Stimulated activated memory B cell treated with anti-CD40 and anti-IgM and Interleukin-4, amounts not matched to agents 10 μg/mL and 1 μg/mL and 100 μg/mL, for 72 hours (primary cell): ENCODE measurements at regions not wholly inside any gene's neighbourhood (a gene's known extent, or its start where the extent isn't known, plus 50 kb on each side); places are given as distances from the start of the nearest gene placed in this dataset.

ENCODE experiments used
- ATAC-seq: fragments of 150-1000 bp; cut with Tn5 transposase; 2 replicates; pipeline ENCODE4 v1.10.0; 2021
- H3K27ac Mint-ChIP-seq: one replicate; pipeline ENCODE4 v1.8.0; 2022; ENCODE audit warnings: mild to moderate bottlenecking, mixed read lengths
- H3K27me3 Mint-ChIP-seq: one replicate; pipeline ENCODE4 v1.8.0; 2022; ENCODE audit warnings: mixed read lengths
- H3K36me3 Mint-ChIP-seq: one replicate; pipeline ENCODE4 v1.8.0; 2022; ENCODE audit warnings: mixed read lengths
- H3K4me1 Mint-ChIP-seq: one replicate; pipeline ENCODE4 v1.8.0; 2022; ENCODE audit warnings: mixed read lengths
- H3K4me3 Mint-ChIP-seq: one replicate; pipeline ENCODE4 v1.8.0; 2022; ENCODE audit warnings: mild to moderate bottlenecking, moderate library complexity, mixed read lengths
- H3K9me3 Mint-ChIP-seq: one replicate; pipeline ENCODE4 v1.8.0; 2022; ENCODE audit warnings: mixed read lengths

DNA sequence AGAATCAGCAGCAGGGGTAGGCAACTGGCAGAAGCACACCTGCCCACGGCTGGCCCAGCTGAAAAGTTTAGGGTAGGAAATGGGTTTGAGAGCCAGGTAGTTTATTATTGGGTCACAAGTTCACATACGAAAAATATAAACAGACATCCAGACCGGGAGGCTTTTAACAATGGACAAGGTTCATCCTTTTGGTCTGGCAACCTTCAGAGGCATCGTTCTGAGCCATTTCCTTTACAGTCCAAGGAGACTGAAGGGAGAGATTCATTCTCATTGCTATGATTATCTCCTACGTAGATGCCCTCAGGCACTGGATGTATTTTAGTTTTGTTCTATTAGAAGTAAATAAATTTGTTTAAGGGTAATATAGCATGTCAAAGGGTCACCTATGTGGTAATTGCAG is 248.0 kb upstream of the THBS1 start:
- Mint-ChIP-seq H3K27ac (no peak overlapping the region), H3K4me3 (no peak overlapping the region), H3K4me1 (no peaks in the 10 kb centered on the region), H3K9me3 (no peaks in the 10 kb centered on the region), H3K27me3 (no peaks in the 10 kb centered on the region), H3K36me3 (no peaks in the 10 kb centered on the region)
- ATAC-seq = no peak

GRCh38 chr15:39333393-39333792 is 247.5 kb upstream of the THBS1 start:
- ATAC-seq = no peak
- no peak overlapping the region for H3K27ac Mint-ChIP-seq
- no peaks in the 10 kb centered on the region for H3K27me3 Mint-ChIP-seq
- no peak overlapping the region for H3K4me3 Mint-ChIP-seq
- H3K4me1 Mint-ChIP-seq = no peaks in the 10 kb centered on the region
- H3K36me3 Mint-ChIP-seq = no peaks in the 10 kb centered on the region
- H3K9me3 Mint-ChIP-seq = no peaks in the 10 kb centered on the region

- ATAC-seq = no peak
- no peaks in the 10 kb centered on the region for H3K4me1 Mint-ChIP-seq
- H3K9me3 Mint-ChIP-seq = no peaks in the 10 kb centered on the region
- H3K36me3 Mint-ChIP-seq = no peaks in the 10 kb centered on the region
- no peak overlapping the region for H3K4me3 Mint-ChIP-seq
- no peak overlapping the region for H3K27ac Mint-ChIP-seq
- H3K27me3 Mint-ChIP-seq = no peaks in the 10 kb centered on the region
These were observed 247.0 kb upstream of the THBS1 start for GRCh38 chr15:39333896-39334295.

DNA sequence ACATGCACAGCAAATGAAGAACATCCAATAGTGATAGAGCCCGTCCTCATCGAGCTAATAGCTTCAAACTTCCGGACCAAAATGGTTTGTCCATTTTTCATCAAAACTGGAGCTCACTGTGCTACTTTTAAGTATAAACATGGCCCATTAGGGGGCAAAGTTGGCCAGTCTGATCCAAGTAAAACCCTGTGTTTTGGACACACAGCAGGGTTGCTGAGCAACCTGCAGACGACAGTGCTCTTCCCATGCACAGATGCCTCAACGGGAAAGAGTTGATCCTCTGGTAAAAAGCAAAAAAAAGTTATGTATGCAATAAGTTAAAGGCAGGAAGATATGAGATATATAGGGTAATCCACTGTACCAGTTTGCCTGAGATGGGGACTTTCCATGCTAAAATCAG is 244.0 kb upstream of the THBS1 start:
- ATAC-seq = no peak
- no peaks in the 10 kb centered on the region for H3K4me1 Mint-ChIP-seq
- no peaks in the 10 kb centered on the region for H3K9me3 Mint-ChIP-seq
- H3K4me3 Mint-ChIP-seq = no peak overlapping the region
- H3K27ac Mint-ChIP-seq = no peak overlapping the region
- H3K36me3 Mint-ChIP-seq = no peaks in the 10 kb centered on the region
- no peaks in the 10 kb centered on the region for H3K27me3 Mint-ChIP-seq

DNA sequence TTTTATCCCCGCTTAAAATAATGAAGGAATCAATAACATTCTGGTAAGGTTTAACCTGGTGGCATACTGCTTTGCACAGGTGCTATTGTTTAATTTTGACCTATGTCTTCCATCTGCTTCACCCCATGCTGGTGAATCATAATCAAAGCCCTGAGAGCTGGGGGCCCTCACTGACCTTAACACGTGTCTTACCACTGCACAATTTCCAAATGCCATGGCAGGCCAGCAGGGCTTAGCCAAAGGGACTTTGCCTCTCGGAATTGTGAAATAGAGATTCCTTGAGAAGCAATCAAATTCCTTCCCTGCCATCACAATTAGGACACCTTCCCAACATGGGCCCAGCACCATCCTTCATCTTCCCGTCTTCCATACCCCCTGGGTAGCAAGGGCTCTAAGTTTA is 242.6 kb upstream of the THBS1 start:
- Mint-ChIP-seq H3K27me3 (no peaks in the 10 kb centered on the region), H3K36me3 (no peaks in the 10 kb centered on the region), H3K27ac (no peak overlapping the region), H3K4me1 (no peaks in the 10 kb centered on the region), H3K9me3 (no peaks in the 10 kb centered on the region), H3K4me3 (no peak overlapping the region)
- no peak for ATAC-seq

GRCh38 chr15:39340903-39341645 is 239.8 kb upstream of the THBS1 start:
- no peak overlapping the region for H3K4me3 Mint-ChIP-seq
- no peaks in the 10 kb centered on the region for H3K4me1 Mint-ChIP-seq
- H3K9me3 Mint-ChIP-seq = no peaks in the 10 kb centered on the region
- no peak overlapping the region for H3K27ac Mint-ChIP-seq
- no peaks in the 10 kb centered on the region for H3K27me3 Mint-ChIP-seq
- ATAC-seq = no peak
- H3K36me3 Mint-ChIP-seq = no peaks in the 10 kb centered on the region

- ATAC-seq = no peak
- no peaks in the 10 kb centered on the region for H3K27me3 Mint-ChIP-seq
- no peaks in the 10 kb centered on the region for H3K4me1 Mint-ChIP-seq
- H3K27ac Mint-ChIP-seq = no peak overlapping the region
- H3K9me3 Mint-ChIP-seq = no peaks in the 10 kb centered on the region
- H3K4me3 Mint-ChIP-seq = no peak overlapping the region
- no peaks in the 10 kb centered on the region for H3K36me3 Mint-ChIP-seq
These were observed 236.2 kb upstream of the THBS1 start for GRCh38 chr15:39344662-39345141.

DNA sequence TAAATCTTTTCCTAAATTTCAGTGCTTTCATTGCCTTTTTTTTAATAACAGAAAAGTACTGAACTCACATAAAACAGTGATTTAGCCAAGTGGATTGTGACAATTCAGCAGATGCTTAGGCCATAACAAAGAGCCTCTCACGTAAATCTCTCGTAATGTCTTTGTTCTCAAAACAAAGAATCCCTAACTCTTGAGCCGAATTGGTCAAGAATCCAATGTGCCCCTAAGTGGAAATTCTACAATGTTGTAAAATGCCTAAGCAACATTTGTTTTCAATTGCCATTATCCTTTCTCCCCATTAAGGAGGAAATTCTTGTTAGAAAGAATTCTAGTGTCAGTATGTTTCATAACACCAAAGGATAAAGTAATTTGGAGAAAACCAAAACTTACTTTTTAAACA is 235.7 kb upstream of the THBS1 start:
- ATAC-seq = no peak
- Mint-ChIP-seq H3K4me3 (no peak overlapping the region), H3K27ac (no peak overlapping the region), H3K27me3 (no peaks in the 10 kb centered on the region), H3K4me1 (no peaks in the 10 kb centered on the region), H3K36me3 (no peaks in the 10 kb centered on the region), H3K9me3 (no peaks in the 10 kb centered on the region)

DNA sequence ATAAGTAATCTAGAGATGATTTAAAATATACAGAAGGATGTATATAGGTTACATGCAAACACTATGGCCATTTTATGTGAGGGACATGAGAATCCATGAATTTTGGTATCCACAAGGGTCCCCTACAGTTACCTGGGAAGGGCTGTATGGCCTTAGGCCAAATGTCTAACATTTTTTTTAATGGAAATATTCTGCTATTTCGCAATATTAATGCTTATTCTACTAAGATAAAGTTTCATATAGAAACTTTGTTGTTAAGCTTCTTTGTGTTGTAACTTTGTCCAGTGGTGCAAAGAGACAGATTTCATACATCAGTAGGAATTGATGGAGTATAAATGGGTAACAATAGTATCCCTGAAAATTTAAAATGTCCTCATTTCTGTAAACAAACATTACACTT is 233.4 kb upstream of the THBS1 start:
- no peak overlapping the region for H3K27ac Mint-ChIP-seq
- no peaks in the 10 kb centered on the region for H3K27me3 Mint-ChIP-seq
- H3K4me3 Mint-ChIP-seq = no peak overlapping the region
- H3K9me3 Mint-ChIP-seq = no peaks in the 10 kb centered on the region
- no peaks in the 10 kb centered on the region for H3K36me3 Mint-ChIP-seq
- no peaks in the 10 kb centered on the region for H3K4me1 Mint-ChIP-seq
- no peak for ATAC-seq

- Mint-ChIP-seq H3K27me3 (no peaks in the 10 kb centered on the region), H3K9me3 (no peaks in the 10 kb centered on the region), H3K4me1 (no peaks in the 10 kb centered on the region), H3K27ac (no peak overlapping the region), H3K36me3 (no peaks in the 10 kb centered on the region), H3K4me3 (no peak overlapping the region)
- ATAC-seq = no peak
These were observed 230.1 kb upstream of the THBS1 start for GRCh38 chr15:39350785-39351184.

- Mint-ChIP-seq H3K4me3 (no peak overlapping the region), H3K27ac (no peak overlapping the region)
These were observed 226.7 kb upstream of the THBS1 start for GRCh38 chr15:39354189-39354588.

DNA sequence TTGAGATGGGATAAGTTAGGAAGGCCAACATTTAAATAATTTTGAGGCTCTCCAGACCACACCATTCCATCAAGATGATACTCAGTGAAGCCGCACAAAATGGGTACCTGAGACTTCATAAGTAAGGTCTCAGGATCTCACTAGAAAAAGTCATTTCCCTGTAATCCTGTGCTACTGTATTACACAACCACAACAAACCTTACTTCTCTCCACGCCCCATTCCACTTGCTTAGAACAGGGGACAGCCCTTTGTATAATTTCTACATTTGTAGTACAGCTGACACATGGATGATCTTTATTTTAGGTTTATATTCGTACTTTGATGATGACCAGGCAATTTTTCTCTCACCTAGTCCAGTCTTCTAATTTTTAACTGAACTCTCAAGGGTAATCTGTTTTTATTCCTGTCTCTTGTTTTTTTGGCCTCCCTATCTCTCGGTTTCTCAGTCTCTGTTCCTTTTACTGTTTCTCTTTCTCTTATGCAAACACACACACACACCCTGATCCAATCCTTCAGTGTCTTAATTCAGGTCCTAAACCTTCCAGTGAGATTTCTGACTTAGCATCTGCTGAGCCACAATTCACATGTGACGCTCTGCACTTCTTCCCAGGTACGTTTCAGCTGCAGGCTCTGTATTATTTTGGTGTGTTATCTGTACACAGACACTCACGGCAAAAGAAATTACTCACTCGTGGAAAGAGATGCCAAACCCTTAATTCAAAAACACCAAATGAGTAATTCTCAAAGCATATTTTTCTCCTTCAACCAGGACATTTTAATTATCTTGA is 223.2 kb upstream of the THBS1 start:
- ATAC-seq = no peak
- no peak overlapping the region for H3K27ac Mint-ChIP-seq

More at GRCh38 chr15:39354189-39354588, 226.7 kb upstream of the THBS1 start:
- no peak for ATAC-seq
- Mint-ChIP-seq H3K27me3 (no peaks in the 10 kb centered on the region), H3K36me3 (no peaks in the 10 kb centered on the region), H3K9me3 (no peaks in the 10 kb centered on the region), H3K4me1 (no peaks in the 10 kb centered on the region)

DNA sequence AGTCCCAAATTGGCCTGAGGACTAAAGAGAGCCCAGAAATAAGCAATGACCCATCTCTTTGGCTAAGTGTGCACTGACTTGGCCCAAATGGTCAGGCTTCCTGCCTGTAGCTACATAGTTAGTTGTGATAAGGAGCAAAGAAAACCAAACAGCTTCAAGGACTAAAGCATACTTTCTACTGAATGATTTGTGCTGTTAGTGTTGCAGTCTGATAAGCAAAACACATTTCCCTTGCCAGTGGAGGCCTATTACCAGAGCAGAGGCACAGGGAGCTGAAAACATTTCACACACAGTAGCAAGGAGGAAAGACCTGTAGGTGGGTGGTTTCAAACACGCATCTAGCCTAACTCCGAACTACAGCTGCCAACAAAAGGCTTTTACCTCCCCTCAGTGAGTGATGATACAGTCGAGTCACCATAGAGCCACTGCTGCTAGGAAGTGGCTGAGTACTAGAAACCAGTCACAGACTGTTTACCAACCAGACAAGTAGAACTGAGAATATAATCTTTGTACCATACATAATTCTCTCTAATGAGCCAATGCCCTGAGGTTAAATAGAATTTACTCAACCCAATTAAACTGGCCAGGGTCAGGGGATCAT is 222.3 kb upstream of the THBS1 start:
- Mint-ChIP-seq H3K4me3 (no peak overlapping the region), H3K4me1 (no peaks in the 10 kb centered on the region), H3K27me3 (peaks cover 7% of the 10 kb centered on the region), H3K36me3 (no peaks in the 10 kb centered on the region), H3K27ac (no peak overlapping the region), H3K9me3 (no peaks in the 10 kb centered on the region)
- ATAC-seq = no peak

More for the DNA sequence above, 223.2 kb upstream of the THBS1 start:
- Mint-ChIP-seq H3K4me1 (no peaks in the 10 kb centered on the region), H3K4me3 (no peak overlapping the region), H3K9me3 (no peaks in the 10 kb centered on the region), H3K36me3 (no peaks in the 10 kb centered on the region), H3K27me3 (no peaks in the 10 kb centered on the region)

GRCh38 chr15:39359771-39360170 is 221.1 kb upstream of the THBS1 start:
- no peak overlapping the region for H3K27ac Mint-ChIP-seq
- H3K36me3 Mint-ChIP-seq = no peaks in the 10 kb centered on the region
- H3K27me3 Mint-ChIP-seq = peaks cover 9% of the 10 kb centered on the region
- no peaks in the 10 kb centered on the region for H3K4me1 Mint-ChIP-seq
- ATAC-seq = no peak
- no peak overlapping the region for H3K4me3 Mint-ChIP-seq
- no peaks in the 10 kb centered on the region for H3K9me3 Mint-ChIP-seq

GRCh38 chr15:39360452-39360851 is 220.4 kb upstream of the THBS1 start:
- Mint-ChIP-seq H3K36me3 (no peaks in the 10 kb centered on the region), H3K4me1 (no peaks in the 10 kb centered on the region), H3K4me3 (no peak overlapping the region), H3K9me3 (no peaks in the 10 kb centered on the region), H3K27ac (no peak overlapping the region), H3K27me3 (peaks cover 9% of the 10 kb centered on the region)
- ATAC-seq = no peak

DNA sequence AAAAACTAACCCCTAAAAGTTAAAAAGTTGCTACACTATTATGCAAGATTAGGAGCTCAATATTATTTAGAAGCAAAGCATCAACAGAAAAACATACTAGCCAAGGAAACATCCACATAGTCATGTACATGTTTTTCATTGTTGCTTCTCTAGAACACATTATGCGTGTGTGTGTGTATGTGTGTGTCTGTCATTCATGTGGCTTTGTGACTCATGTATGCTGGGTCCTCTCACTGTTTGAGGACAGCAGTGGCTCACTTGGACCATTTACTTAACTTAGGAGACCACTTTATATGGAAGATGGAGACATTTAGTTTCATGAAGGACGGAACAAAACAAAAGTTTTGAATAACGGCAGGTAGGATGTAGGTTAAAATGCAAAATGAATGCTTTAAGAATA is 219.4 kb upstream of the THBS1 start:
- H3K36me3 Mint-ChIP-seq = no peaks in the 10 kb centered on the region
- H3K9me3 Mint-ChIP-seq = no peaks in the 10 kb centered on the region
- peaks cover 9% of the 10 kb centered on the region for H3K27me3 Mint-ChIP-seq
- H3K4me1 Mint-ChIP-seq = no peaks in the 10 kb centered on the region
- no peak for ATAC-seq
- H3K27ac Mint-ChIP-seq = no peak overlapping the region
- no peak overlapping the region for H3K4me3 Mint-ChIP-seq
